SK-N-MC (cell line): ENCODE measurements at regions not wholly inside any gene's neighbourhood (a gene's known extent, or its start where the extent isn't known, plus 50 kb on each side); places are given as distances from the start of the nearest gene placed in this dataset.

Experiments
- EZH2 ChIP-seq: fragments of 200-600 bp; sonication (generic); IDR thresholded peaks from one replicate; pipeline ENCODE4 v1.6.1; 2017; ENCODE audit warnings: antibody characterized with exemption
- FOXP2 ChIP-seq: optimal IDR thresholded peaks from 2 replicates; pipeline ENCODE3; 2011; ENCODE audit warnings: mild to moderate bottlenecking, moderate library complexity; ENCODE audit not compliant: insufficient read depth; ENCODE audit errors: extremely low read length, control extremely low read depth
- POLR2AphosphoS5 ChIP-seq: IDR thresholded peaks from 2 replicates; pipeline ENCODE4 v1.6.1; 2012; ENCODE audit warnings: mild to moderate bottlenecking, low read depth, low read length, borderline replicate concordance

DNA sequence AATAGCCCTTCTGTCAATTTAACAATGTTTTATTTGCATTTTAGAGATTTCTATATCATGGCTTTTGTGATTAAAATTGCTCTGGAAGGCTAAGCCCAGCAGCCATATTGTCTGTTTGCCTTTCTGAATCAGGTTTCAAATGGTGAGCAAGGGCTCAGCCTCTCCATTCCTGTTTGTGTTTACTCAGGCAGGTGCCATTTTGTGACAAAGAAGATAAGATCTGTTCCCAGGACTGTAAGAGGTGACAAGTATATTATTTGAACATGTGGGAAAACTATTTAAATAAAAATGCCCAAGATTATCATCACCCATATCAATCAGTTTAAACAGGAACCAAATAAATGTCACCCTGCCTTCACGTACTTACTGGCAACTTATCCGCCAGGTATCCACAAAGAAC, 641.3 kb upstream of the KLF4 start:
- TF ChIP-seq EZH2 (no peak), POLR2AphosphoS5 (no peak), FOXP2 (no peak)
